Tibial artery (tissue), 4 donors: ENCODE measurements at regions not wholly inside any gene's neighbourhood (a gene's known extent, or its start where the extent isn't known, plus 50 kb on each side); places are given as distances from the start of the nearest gene placed in this dataset.

Source experiments
- DNase-seq, 2 donors: peaks; one replicate each; pipeline ENCODE4 v3.0.0-alpha.2; 2019
- H3K27ac ChIP-seq, 2 donors: fragments of 200-600 bp; sonication (generic) in 1 of 2; 1 replicate in 1 of 2; 2 replicates in 1 of 2; pipeline ENCODE4 v1.5.1; 2018 to 2019; ENCODE audit warnings: mild to moderate bottlenecking in 1 of 2
- H3K27me3 ChIP-seq, 2 donors: fragments of 200-600 bp; sonication (generic) in 1 of 2; one replicate each; pipeline versions ENCODE4 v1.5.1 to v1.6.0; 2016 to 2019
- H3K36me3 ChIP-seq, 3 donors: fragments of 200-600 bp; sonication (generic) in 2 of 3; one replicate each; pipeline ENCODE4 v1.5.1; 2016 to 2019; ENCODE audit warnings: mild to moderate bottlenecking in 2 of 3
- H3K4me1 ChIP-seq, 4 donors: fragments of 200-600 bp; sonication (generic) in 2 of 4; 1 replicate in 3 of 4; 2 replicates in 1 of 4; pipeline ENCODE4 v1.5.1; 2016 to 2019
- H3K4me3 ChIP-seq, 2 donors: fragments of 200-600 bp; sonication (generic) in 1 of 2; 1 replicate in 1 of 2; 2 replicates in 1 of 2; pipeline ENCODE4 v1.5.1; 2018 to 2019; ENCODE audit warnings: mild to moderate bottlenecking in 2 of 2
- H3K9me3 ChIP-seq, 3 donors: fragments of 200-600 bp; sonication (generic) in 1 of 3; one replicate each; pipeline ENCODE4 v1.5.1; 2016 to 2019
- CTCF ChIP-seq, 2 experiments: fragments of 200-600 bp in 1 of 2; fragments of 450-650 bp in 1 of 2; IDR thresholded peaks; one replicate each; pipeline ENCODE4 v1.5.1; 2017 to 2019; ENCODE audit warnings: antibody characterized with exemption in 2 of 2, mild to moderate bottlenecking in 1 of 2, moderate library complexity in 1 of 2
- intact Hi-C: fragments of 100-400 bp; cut with DNase I; formaldehyde crosslinking; loops from one replicate; pipeline ENCODE4 v1.15.0; 2023; ENCODE audit warnings: low total_unique reads

- Histone ChIP-seq H3K27me3 (peaks cover 0 to 22% of the 10 kb centered on the region in 2 donors), H3K4me1 (no peaks in the 10 kb centered on the region), H3K4me3 (no peak overlapping the region), H3K36me3 (no peaks in the 10 kb centered on the region), H3K27ac (no peak overlapping the region), H3K9me3 (no peaks in the 10 kb centered on the region)
- DNase-seq, result no peak
- intact Hi-C loops, result no loop called here
- no peak for TF ChIP-seq CTCF (IDR thresholded peaks at IDR 0.05)
Observed at GRCh38 chr22:47390026-47390970, 627.8 kb downstream of the TBC1D22A start.

DNA sequence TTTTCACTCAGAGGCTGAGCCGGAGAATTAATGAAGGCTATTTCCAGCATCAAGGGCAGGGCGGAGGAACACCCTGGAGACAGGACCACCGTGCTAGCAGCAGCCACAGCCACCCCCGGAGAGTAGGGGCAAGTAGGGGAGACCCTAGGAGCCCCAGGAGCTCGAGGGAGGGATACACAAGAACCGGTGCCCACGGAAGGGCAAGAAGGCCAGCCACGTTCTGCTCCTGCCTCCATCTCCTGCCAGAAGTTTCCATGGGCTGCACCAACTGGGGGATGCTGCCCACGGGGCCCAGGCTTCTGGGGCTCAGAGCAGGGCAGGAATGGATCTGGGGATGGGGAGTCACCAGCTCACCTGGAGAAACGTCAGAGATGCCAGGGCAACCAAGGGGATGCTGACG, 626.8 kb downstream of the TBC1D22A start:
- no peak overlapping the region for H3K4me3 ChIP-seq
- H3K27me3 ChIP-seq, result peaks cover 0 to 25% of the 10 kb centered on the region in 2 donors
- H3K27ac ChIP-seq, result no peak overlapping the region
- H3K4me1 ChIP-seq, result no peaks in the 10 kb centered on the region
- H3K36me3 ChIP-seq, result no peaks in the 10 kb centered on the region
- TF ChIP-seq CTCF (IDR thresholded peaks at IDR 0.05), result no peak
- H3K9me3 ChIP-seq, result no peaks in the 10 kb centered on the region
- intact Hi-C loops, result no loop called here
- DNase-seq, result no peak

- no peaks in the 10 kb centered on the region for H3K36me3 ChIP-seq
- no peak overlapping the region for H3K4me3 ChIP-seq
- H3K9me3 ChIP-seq, result no peaks in the 10 kb centered on the region
- TF ChIP-seq CTCF (IDR thresholded peaks at IDR 0.05), result no peak
- no peak for DNase-seq
- intact Hi-C loops, result no loop called here
- peaks cover 0 to 25% of the 10 kb centered on the region in 2 donors for H3K27me3 ChIP-seq
- no peak overlapping the region for H3K27ac ChIP-seq
- no peaks in the 10 kb centered on the region for H3K4me1 ChIP-seq
Observed at GRCh38 chr22:47388778-47389177, 626.3 kb downstream of the TBC1D22A start.

GRCh38 chr22:47388331-47388730, 625.9 kb downstream of the TBC1D22A start:
- DNase-seq, result no peak
- intact Hi-C loops, result no loop called here
- TF ChIP-seq CTCF (IDR thresholded peaks at IDR 0.05), result no peak
- Histone ChIP-seq H3K9me3 (no peaks in the 10 kb centered on the region), H3K27me3 (peaks cover 0 to 25% of the 10 kb centered on the region in 2 donors), H3K4me1 (no peaks in the 10 kb centered on the region), H3K4me3 (no peak overlapping the region), H3K27ac (no peak overlapping the region), H3K36me3 (no peaks in the 10 kb centered on the region)

DNA sequence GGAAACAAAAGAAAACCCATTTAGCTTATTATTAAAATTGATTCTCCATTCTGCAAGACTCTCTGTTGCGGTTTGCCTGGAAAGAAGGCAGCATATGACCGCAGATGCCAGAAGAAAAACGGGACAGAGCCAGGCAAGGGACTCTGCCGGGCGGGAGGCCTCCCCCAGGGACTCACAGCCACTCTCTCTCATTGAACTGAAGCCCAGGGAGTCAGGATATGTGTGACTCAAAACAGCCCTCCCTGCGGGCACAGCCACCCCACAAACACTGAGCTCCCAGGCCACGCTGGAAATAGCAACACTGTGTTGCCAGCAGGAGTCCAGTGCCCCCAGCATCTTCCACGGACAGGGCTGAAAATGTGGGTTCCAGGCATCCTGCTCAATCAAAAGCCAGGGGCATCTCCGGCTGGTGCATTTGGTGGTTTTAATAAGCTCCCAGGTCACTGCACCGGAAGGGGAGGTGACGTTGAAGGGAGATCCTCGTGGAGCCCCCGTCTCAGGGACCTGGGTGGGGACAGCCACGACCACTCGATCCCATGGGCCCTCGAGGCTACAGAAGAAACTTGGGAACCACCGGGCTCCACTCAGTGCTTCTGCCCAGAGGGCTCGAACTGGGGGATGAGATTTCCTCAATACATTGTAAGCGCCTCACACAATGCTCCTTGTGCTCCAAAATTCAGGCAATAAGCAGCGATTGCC, 624.5 kb downstream of the TBC1D22A start:
- no peak overlapping the region for H3K4me3 ChIP-seq
- intact Hi-C loops, result no loop called here
- no peaks in the 10 kb centered on the region for H3K9me3 ChIP-seq
- no peak for TF ChIP-seq CTCF (IDR thresholded peaks at IDR 0.05)
- no peaks in the 10 kb centered on the region for H3K4me1 ChIP-seq
- H3K27me3 ChIP-seq, result peaks cover 0 to 20% of the 10 kb centered on the region in 2 donors
- H3K27ac ChIP-seq, result no peak overlapping the region
- no peak for DNase-seq
- no peaks in the 10 kb centered on the region for H3K36me3 ChIP-seq
